HG02759 (cell line): ENCODE measurements at regions not wholly inside any gene's neighbourhood (a gene's known extent, or its start where the extent isn't known, plus 50 kb on each side); places are given as distances from the start of the nearest gene placed in this dataset.

ENCODE experiments used
- ATAC-seq: cut with Tn5 transposase; IDR thresholded peaks from one replicate; pipeline ENCODE4 v1.9.1; 2021; ENCODE audit warnings: mild to moderate bottlenecking, moderate library complexity; ENCODE audit not compliant: unreplicated experiment

GRCh38 chr2:40783704-40784103, 331.8 kb upstream of the SLC8A1 start:
- no peak for ATAC-seq

GRCh38 chr2:40786636-40787035, 334.7 kb upstream of the SLC8A1 start:
- ATAC-seq: no peak

GRCh38 chr2:40797120-40797519, 345.2 kb upstream of the SLC8A1 start:
- ATAC-seq: no peak

- ATAC-seq: no peak
Observed at GRCh38 chr2:40803900-40804299, 352.0 kb upstream of the SLC8A1 start.

- no peak for ATAC-seq
Observed at GRCh38 chr2:40809156-40809555, 357.3 kb upstream of the SLC8A1 start.

GRCh38 chr2:40814616-40815015, 362.7 kb upstream of the SLC8A1 start:
- no peak for ATAC-seq

GRCh38 chr2:40820319-40820718, 368.4 kb upstream of the SLC8A1 start:
- ATAC-seq: no peak

GRCh38 chr2:40823478-40823877, 371.6 kb upstream of the SLC8A1 start:
- no peak for ATAC-seq

GRCh38 chr2:40824278-40824677, 372.4 kb upstream of the SLC8A1 start:
- ATAC-seq: no peak

- no peak for ATAC-seq
Observed at GRCh38 chr2:40827392-40827791, 375.5 kb upstream of the SLC8A1 start.

- no peak for ATAC-seq
Observed at GRCh38 chr2:40831321-40831873, 379.5 kb upstream of the SLC8A1 start.

- ATAC-seq: no peak
Observed at GRCh38 chr2:40841856-40842255, 390.0 kb upstream of the SLC8A1 start.

- no peak for ATAC-seq
Observed at GRCh38 chr2:40844353-40845277, 392.7 kb upstream of the SLC8A1 start.

GRCh38 chr2:40851661-40852060, 399.8 kb upstream of the SLC8A1 start:
- ATAC-seq: no peak

GRCh38 chr2:40859617-40860016, 407.7 kb upstream of the SLC8A1 start:
- no peak for ATAC-seq

GRCh38 chr2:40867829-40868228, 415.9 kb upstream of the SLC8A1 start:
- no peak for ATAC-seq

GRCh38 chr2:40872580-40872979, 420.7 kb upstream of the SLC8A1 start:
- no peak for ATAC-seq

GRCh38 chr2:40874380-40874779, 422.5 kb upstream of the SLC8A1 start:
- ATAC-seq: no peak

GRCh38 chr2:40877734-40878288, 425.9 kb upstream of the SLC8A1 start:
- ATAC-seq: no peak

GRCh38 chr2:40879305-40879704, 427.4 kb upstream of the SLC8A1 start:
- no peak for ATAC-seq

- no peak for ATAC-seq
Observed at GRCh38 chr2:40886100-40886499, 434.2 kb upstream of the SLC8A1 start.

GRCh38 chr2:40886655-40887054, 434.8 kb upstream of the SLC8A1 start:
- ATAC-seq: no peak
